Astrocyte (in vitro differentiated cells and primary cell): ENCODE measurements at regions not wholly inside any gene's neighbourhood (a gene's known extent, or its start where the extent isn't known, plus 50 kb on each side); places are given as distances from the start of the nearest gene placed in this dataset.

ENCODE experiments used
- CTCF ChIP-seq: IDR thresholded peaks from 2 replicates; pipeline ENCODE4 v1.5.1; 2011; ENCODE audit warnings: low read depth, mild to moderate bottlenecking, inconsistent platforms, low read length, moderate library complexity; ENCODE audit not compliant: insufficient read depth
- EZH2 ChIP-seq: IDR thresholded peaks from 2 replicates; pipeline ENCODE4 v1.6.1; 2012; ENCODE audit warnings: mild to moderate bottlenecking, low read length, inconsistent platforms; ENCODE audit not compliant: insufficient read depth

DNA sequence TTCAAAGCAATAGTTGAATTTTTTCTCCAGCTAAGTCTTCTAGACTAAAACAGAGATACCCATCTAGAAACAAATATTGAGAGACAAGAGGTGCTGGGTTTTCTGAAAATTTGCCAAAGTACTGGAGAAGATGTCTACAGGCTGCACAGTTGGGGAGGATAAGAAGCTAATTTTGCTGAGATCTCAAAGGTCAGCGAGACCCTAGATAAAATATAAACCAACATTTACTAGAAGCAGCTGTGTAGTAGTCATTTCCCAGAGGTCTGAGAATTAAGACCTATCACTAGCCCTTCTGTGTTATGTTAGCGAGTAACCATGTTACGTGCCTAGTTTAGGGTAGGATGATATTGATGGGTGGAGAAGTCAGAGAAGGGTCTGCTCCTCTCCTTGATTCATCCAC, 208.5 kb upstream of the TNC start:
- TF ChIP-seq CTCF (no peak), EZH2 (no peak)
